ENCODE measurements at regions not wholly inside any gene's neighbourhood (a gene's known extent, or its start where the extent isn't known, plus 50 kb on each side); places are given as distances from the start of the nearest gene placed in this dataset.

DNA sequence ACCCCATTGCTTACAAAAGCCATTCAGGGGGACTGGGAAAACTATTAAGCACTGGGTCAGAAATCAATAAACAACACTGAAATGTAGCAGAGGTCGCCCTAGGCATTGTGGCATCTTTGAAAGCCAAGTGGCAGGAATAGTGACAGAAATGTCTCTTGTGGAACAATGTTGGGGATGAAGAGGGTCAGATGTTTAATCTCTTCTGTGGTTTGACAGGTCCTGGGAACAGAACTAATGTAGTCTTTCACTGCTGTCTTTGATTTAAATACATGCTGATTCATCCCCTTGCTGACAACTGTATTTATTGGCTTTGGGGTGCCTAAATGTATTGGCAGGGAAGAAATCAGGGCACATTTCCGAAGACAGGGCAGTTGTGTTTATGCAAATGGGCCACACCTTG lies 194.8 kb downstream of the ATG4C start (continued):
- TF ChIP-seq ZHX1 (conservative IDR thresholded peaks at IDR 0.05; ENCODE audit: low read length) (no peak), HSF4 (CRISPR knock-in tag; IDR thresholded peaks at IDR 0.05; ENCODE audit: borderline replicate concordance) (no peak), ARID3B (CRISPR knock-in tag; IDR thresholded peaks at IDR 0.05; ENCODE audit: borderline replicate concordance) (no peak), BHLHE40 (IDR thresholded peaks at IDR 0.05; ENCODE audit: low read length) (no peak), MEIS2 (IDR thresholded peaks at IDR 0.05; ENCODE audit: partially characterized antibody) (peak; percentile 5), NFE2 (IDR thresholded peaks at IDR 0.05; ENCODE audit: low read depth) (peak; percentile 32; the same call in 1 of the 2 replicates)

DNA sequence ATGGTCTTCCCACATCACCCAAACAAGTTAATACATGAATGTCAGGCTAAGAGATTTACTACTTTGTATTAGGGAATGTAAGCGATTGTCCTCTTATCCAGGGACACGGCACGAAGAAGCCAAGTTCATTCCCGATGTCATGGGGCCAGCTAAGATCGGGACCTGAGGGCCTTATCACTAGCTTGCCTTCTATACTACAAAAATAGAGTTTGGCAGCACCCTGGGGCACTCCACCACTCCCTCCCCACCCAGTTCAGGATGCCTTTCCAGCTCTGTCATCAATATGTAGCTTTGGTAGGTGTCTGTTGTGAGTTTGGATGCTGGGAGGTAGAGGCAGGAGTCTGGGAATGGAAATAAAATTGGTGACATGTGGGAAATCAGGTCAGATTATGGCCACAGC lies 197.5 kb downstream of the ATG4C start:
- TF ChIP-seq PCBP1 (IDR thresholded peaks at IDR 0.05; ENCODE audit: low read depth, low read length, poor library complexity, severe bottlenecking), result no peak
- TF ChIP-seq MCM7 (IDR thresholded peaks at IDR 0.05), result no peak
- TF ChIP-seq, protein P1, sequence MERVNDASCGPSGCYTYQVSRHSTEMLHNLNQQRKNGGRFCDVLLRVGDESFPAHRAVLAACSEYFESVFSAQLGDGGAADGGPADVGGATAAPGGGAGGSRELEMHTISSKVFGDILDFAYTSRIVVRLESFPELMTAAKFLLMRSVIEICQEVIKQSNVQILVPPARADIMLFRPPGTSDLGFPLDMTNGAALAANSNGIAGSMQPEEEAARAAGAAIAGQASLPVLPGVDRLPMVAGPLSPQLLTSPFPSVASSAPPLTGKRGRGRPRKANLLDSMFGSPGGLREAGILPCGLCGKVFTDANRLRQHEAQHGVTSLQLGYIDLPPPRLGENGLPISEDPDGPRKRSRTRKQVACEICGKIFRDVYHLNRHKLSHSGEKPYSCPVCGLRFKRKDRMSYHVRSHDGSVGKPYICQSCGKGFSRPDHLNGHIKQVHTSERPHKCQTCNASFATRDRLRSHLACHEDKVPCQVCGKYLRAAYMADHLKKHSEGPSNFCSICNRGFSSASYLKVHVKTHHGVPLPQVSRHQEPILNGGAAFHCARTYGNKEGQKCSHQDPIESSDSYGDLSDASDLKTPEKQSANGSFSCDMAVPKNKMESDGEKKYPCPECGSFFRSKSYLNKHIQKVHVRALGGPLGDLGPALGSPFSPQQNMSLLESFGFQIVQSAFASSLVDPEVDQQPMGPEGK (CRISPR knock-in tag; IDR thresholded peaks at IDR 0.05; ENCODE audit: borderline replicate concordance), result no peak
- no peak for TF ChIP-seq SAFB (IDR thresholded peaks at IDR 0.05; ENCODE audit: borderline replicate concordance, low read depth, low read length)
- TF ChIP-seq GATAD2B (IDR thresholded peaks at IDR 0.05; ENCODE audit: borderline replicate concordance), result no peak
- no peak overlapping the region for H2AFZ ChIP-seq (ENCODE audit: low read depth, low read length)

More for the DNA sequence above, 197.5 kb downstream of the ATG4C start:
- no peak for DNase-seq (ENCODE audit: extremely low read depth in 1 of 4, low spot score in 3 of 4)
- CTCF ChIA-PET (ENCODE audit: low intra/inter-chr PET ratio), result no interaction called here
- no peak for FAIRE-seq
- ATAC-seq, result no peak
- Histone ChIP-seq H3K27me3 (ENCODE audit: control insufficient read depth in 2 of 2, insufficient read depth in 2 of 2, low read length in 2 of 2) (peaks cover 2 to 6% of the 10 kb centered on the region in 2 experiments; a peak in 4 of 5 replicates), H3K79me2 (ENCODE audit: control insufficient read depth, insufficient read depth, low read length) (no peaks in the 10 kb centered on the region), H3K27ac (ENCODE audit: extremely low read depth, low read depth, low read length) (no peak overlapping the region), H3K9me3 (replicated peaks; ENCODE audit: control insufficient read depth, insufficient read depth, low read depth, low read length) (no peaks in the 10 kb centered on the region), H3K4me2 (ENCODE audit: insufficient read depth, low read length) (no peak overlapping the region), H4K20me1 (replicated peaks; ENCODE audit: control insufficient read depth, insufficient read depth, low read length) (no peaks in the 10 kb centered on the region; the same call in 1 of the 2 replicates), H3K4me1 (replicated peaks in 1 of 2; ENCODE audit: control insufficient read depth in 2 of 2, insufficient read depth in 2 of 2, low read length in 2 of 2) (no peaks in the 10 kb centered on the region), H3K9me1 (ENCODE audit: control insufficient read depth, insufficient read depth, low read length) (no peaks in the 10 kb centered on the region), H3K4me3 (no peak overlapping the region), H3K36me3 (ENCODE audit: control insufficient read depth, insufficient read depth, low read length) (no peaks in the 10 kb centered on the region), H3K9ac (ENCODE audit: insufficient read depth in 1 of 2, low read depth in 2 of 2, low read length in 2 of 2) (no peak overlapping the region)
- in situ Hi-C loops (cut with MboI) (no loop called here), intact Hi-C loops (cut with micrococcal nuclease) (no loop called here)
- POLR2A ChIA-PET, result interaction anchor here (0.9 kb wide), 1 partner anchor 9 kb away, joined by 4 read pairs; no protein-coding TSS in a partner anchor
- no TSS peak for BruUV-seq (replicated peaks)
- 0% methylated on average over 5 of the region's 5 CpGs for whole genome bisulfite sequencing (ENCODE audit: insufficient coverage, low coverage, missing lambda C conversion rate)

Measured in K562 (cell line).